Upper lobe of right lung (tissue), 1 donor: ENCODE measurements at regions not wholly inside any gene's neighbourhood (a gene's known extent, or its start where the extent isn't known, plus 50 kb on each side); places are given as distances from the start of the nearest gene placed in this dataset.
"Not testable (repeated sequence)": the region's sequence is repeated elsewhere in the genome, so short reads cannot be mapped to it uniquely, and the experiment has no call there.

ENCODE experiments used
- ATAC-seq: fragments of 200-7000 bp; cut with Tn5 transposase; one replicate; pipeline ENCODE4 v1.9.1; 2020; ENCODE audit warnings: mild to moderate bottlenecking, moderate library complexity
- DNase-seq: peaks from one replicate; pipeline ENCODE4 v3.0.0-alpha.2; 2020
- H3K27ac ChIP-seq: fragments of 200-600 bp; one replicate; pipeline ENCODE4 v1.8.0; 2022
- H3K27me3 ChIP-seq: fragments of 200-600 bp; one replicate; pipeline ENCODE4 v1.8.0; 2022; ENCODE audit warnings: mild to moderate bottlenecking
- H3K36me3 ChIP-seq: fragments of 200-600 bp; one replicate; pipeline ENCODE4 v1.8.0; 2022
- H3K4me1 ChIP-seq: fragments of 200-600 bp; one replicate; pipeline ENCODE4 v1.8.0; 2022
- H3K4me3 ChIP-seq: fragments of 200-600 bp; one replicate; pipeline ENCODE4 v1.8.0; 2022; ENCODE audit warnings: mild to moderate bottlenecking
- H3K9me3 ChIP-seq: fragments of 200-600 bp; one replicate; pipeline ENCODE4 v1.8.0; 2022
- CTCF ChIP-seq: fragments of 200-600 bp; IDR thresholded peaks from one replicate; pipeline ENCODE4 v1.8.0; 2022; ENCODE audit warnings: antibody characterized with exemption
- intact Hi-C: fragments of 100-400 bp; cut with DNase I; formaldehyde crosslinking; loops from one replicate; pipeline ENCODE4 v1.11.0; 2022
- donor health status: DM: no; HTN: yes; CAD: no; lungs with severe emphysema.

GRCh38 chr7:26081638-26082037 is 70.4 kb upstream of the NFE2L3 start:
- no peak for TF ChIP-seq CTCF

GRCh38 chr7:26083113-26083512 is 68.9 kb upstream of the NFE2L3 start:
- H3K9me3 ChIP-seq = no peaks in the 10 kb centered on the region
- ATAC-seq (no peak), DNase-seq (no peak)
- H3K4me3 ChIP-seq = no peak overlapping the region
- no peaks in the 10 kb centered on the region for H3K27me3 ChIP-seq
- TF ChIP-seq CTCF = no peak
- no peaks in the 10 kb centered on the region for H3K4me1 ChIP-seq
- H3K36me3 ChIP-seq = no peaks in the 10 kb centered on the region
- no peak overlapping the region for H3K27ac ChIP-seq
- intact Hi-C loops = loop anchor here (10.0 kb wide), 1 partner anchor 282 kb away; no protein-coding TSS in a partner anchor

More at GRCh38 chr7:26081638-26082037, 70.4 kb upstream of the NFE2L3 start:
- Histone ChIP-seq H3K4me1 (no peaks in the 10 kb centered on the region), H3K27ac (no peak overlapping the region), H3K4me3 (no peak overlapping the region), H3K36me3 (no peaks in the 10 kb centered on the region), H3K9me3 (no peaks in the 10 kb centered on the region), H3K27me3 (peaks cover 12% of the 10 kb centered on the region)
- intact Hi-C loops = loop anchor here (10.0 kb wide), 1 partner anchor 283 kb away; no protein-coding TSS in a partner anchor
- ATAC-seq (no peak), DNase-seq (no peak)

- intact Hi-C loops = loop anchor here (10.0 kb wide), 1 partner anchor 280 kb away; no protein-coding TSS in a partner anchor
- no peak for TF ChIP-seq CTCF
- Histone ChIP-seq H3K9me3 (no peaks in the 10 kb centered on the region), H3K27ac (no peak overlapping the region), H3K36me3 (no peaks in the 10 kb centered on the region), H3K27me3 (no peaks in the 10 kb centered on the region), H3K4me1 (no peaks in the 10 kb centered on the region), H3K4me3 (no peak overlapping the region)
- ATAC-seq (no peak), DNase-seq (no peak)
Measured at GRCh38 chr7:26084418-26084817, 67.6 kb upstream of the NFE2L3 start.

- no peak for TF ChIP-seq CTCF
- H3K27me3 ChIP-seq = no peaks in the 10 kb centered on the region
- no peak overlapping the region for H3K27ac ChIP-seq
- H3K9me3 ChIP-seq = no peaks in the 10 kb centered on the region
- H3K36me3 ChIP-seq = no peaks in the 10 kb centered on the region
- H3K4me3 ChIP-seq = no peak overlapping the region
- no peak for ATAC-seq
- DNase-seq = no peak
- H3K4me1 ChIP-seq = no peaks in the 10 kb centered on the region
- intact Hi-C loops = loop anchor here (10.0 kb wide), 1 partner anchor 279 kb away; no protein-coding TSS in a partner anchor
Measured at GRCh38 chr7:26085771-26086170, 66.2 kb upstream of the NFE2L3 start.

- no peaks in the 10 kb centered on the region for H3K36me3 ChIP-seq
- TF ChIP-seq CTCF = no peak
- intact Hi-C loops = loop anchor here (10.0 kb wide), 1 partner anchor 277 kb away; no protein-coding TSS in a partner anchor
- H3K4me3 ChIP-seq = no peak overlapping the region
- no peak for ATAC-seq
- H3K27ac ChIP-seq = no peak overlapping the region
- H3K9me3 ChIP-seq = no peaks in the 10 kb centered on the region
- no peak for DNase-seq
- H3K27me3 ChIP-seq = no peaks in the 10 kb centered on the region
- H3K4me1 ChIP-seq = no peaks in the 10 kb centered on the region
Measured at GRCh38 chr7:26087321-26088091, 64.5 kb upstream of the NFE2L3 start.

- DNase-seq, ATAC-seq, H3K36me3 ChIP-seq, H3K4me1 ChIP-seq, H3K27me3 ChIP-seq, H3K4me3 ChIP-seq, H3K27ac ChIP-seq, H3K9me3 ChIP-seq: not testable (repeated sequence)
- intact Hi-C loops = loop anchor here (10.0 kb wide), 1 partner anchor 275 kb away; no protein-coding TSS in a partner anchor
Measured at GRCh38 chr7:26089469-26089868, 62.5 kb upstream of the NFE2L3 start.
